H9 (cell line): ENCODE measurements at regions not wholly inside any gene's neighbourhood (a gene's known extent, or its start where the extent isn't known, plus 50 kb on each side); places are given as distances from the start of the nearest gene placed in this dataset.

Source experiments
- DNase-seq: peaks from one replicate; pipeline ENCODE4 v3.0.0-alpha.2; 2017
- H2AFZ ChIP-seq: one replicate; pipeline ENCODE4 v1.6.1; 2013; ENCODE audit warnings: mild to moderate bottlenecking, low read length, control low read depth, moderate library complexity
- H2AK5ac ChIP-seq: 2 replicates; pipeline ENCODE4 v1.6.1; 2013; ENCODE audit warnings: low read length, control low read depth, mixed read lengths; ENCODE audit not compliant: insufficient read length
- H2BK120ac ChIP-seq: one replicate; pipeline ENCODE4 v1.6.1; 2013; ENCODE audit warnings: low read depth, mild to moderate bottlenecking, low read length, control low read depth, inconsistent platforms; ENCODE audit not compliant: poor library complexity, severe bottlenecking
- H2BK12ac ChIP-seq: 2 replicates; pipeline ENCODE4 v1.6.1; 2013; ENCODE audit warnings: low read length, control low read depth, mixed read lengths, low read depth; ENCODE audit not compliant: insufficient read length
- H2BK15ac ChIP-seq: 2 replicates; pipeline ENCODE4 v1.6.1; 2013; ENCODE audit warnings: low read depth, low read length, control low read depth
- H2BK20ac ChIP-seq: one replicate; pipeline ENCODE4 v1.6.1; 2013; ENCODE audit warnings: low read depth, mild to moderate bottlenecking, low read length, control low read depth, inconsistent platforms; ENCODE audit not compliant: poor library complexity, severe bottlenecking
- H2BK5ac ChIP-seq: 2 replicates; pipeline ENCODE4 v1.6.1; 2013; ENCODE audit warnings: low read length, control low read depth, mixed read lengths; ENCODE audit not compliant: insufficient read length
- H3K14ac ChIP-seq: 2 replicates; pipeline ENCODE4 v1.6.1; 2013; ENCODE audit warnings: low read length, control low read depth; ENCODE audit not compliant: insufficient read depth
- H3K18ac ChIP-seq: 2 replicates; pipeline ENCODE4 v1.6.1; 2013; ENCODE audit warnings: low read depth, mild to moderate bottlenecking, mixed read lengths, low read length, control low read depth; ENCODE audit not compliant: insufficient read length
- H3K23ac ChIP-seq: 2 replicates; pipeline ENCODE4 v1.6.1; 2013; ENCODE audit warnings: low read length, control low read depth, mixed read lengths, low read depth; ENCODE audit not compliant: insufficient read length
- H3K23me2 ChIP-seq: 2 replicates; pipeline ENCODE4 v1.6.1; 2013; ENCODE audit warnings: low read depth, mild to moderate bottlenecking, mixed read lengths, low read length, control low read depth; ENCODE audit not compliant: insufficient read length, poor library complexity, severe bottlenecking
- H3K27ac ChIP-seq: 2 replicates; pipeline ENCODE4 v1.5.1; 2013; ENCODE audit warnings: low read length, control low read depth, mixed read lengths, low read depth; ENCODE audit not compliant: insufficient read length
- H3K27me3 ChIP-seq: 2 replicates; pipeline ENCODE4 v1.6.1; 2013; ENCODE audit warnings: low read length, control low read depth, inconsistent platforms; ENCODE audit not compliant: insufficient read depth
- H3K4ac ChIP-seq: 2 replicates; pipeline ENCODE4 v1.6.1; 2013; ENCODE audit warnings: low read depth, mild to moderate bottlenecking, control low read depth, inconsistent platforms, low read length, moderate library complexity
- H3K4me1 ChIP-seq: 2 replicates; pipeline ENCODE4 v1.6.1; 2013; ENCODE audit warnings: low read length, control low read depth, inconsistent platforms; ENCODE audit not compliant: insufficient read depth
- H3K4me2 ChIP-seq: 2 replicates; pipeline ENCODE4 v1.6.1; 2013; ENCODE audit warnings: low read length, control low read depth, mixed read lengths; ENCODE audit not compliant: insufficient read length, insufficient read depth
- H3K56ac ChIP-seq: 2 replicates; pipeline ENCODE4 v1.6.1; 2013; ENCODE audit warnings: low read depth, mild to moderate bottlenecking, mixed read lengths, low read length, control low read depth; ENCODE audit not compliant: insufficient read length
- H3K79me1 ChIP-seq: 2 replicates; pipeline ENCODE4 v1.6.1; 2013; ENCODE audit warnings: low read depth, mild to moderate bottlenecking, moderate library complexity, low read length, control low read depth, inconsistent platforms; ENCODE audit not compliant: insufficient read depth, poor library complexity, severe bottlenecking
- H3K79me2 ChIP-seq: 2 replicates; pipeline ENCODE4 v1.6.1; 2013; ENCODE audit warnings: low read length, control low read depth, inconsistent platforms; ENCODE audit not compliant: insufficient read depth
- H3K9ac ChIP-seq: 2 replicates; pipeline ENCODE4 v1.6.1; 2013; ENCODE audit warnings: low read length, control low read depth, mixed read lengths; ENCODE audit not compliant: insufficient read length; ENCODE audit errors: extremely low read depth
- H3K9me3 ChIP-seq: one replicate; pipeline ENCODE4 v1.6.1; 2013; ENCODE audit warnings: low read depth, low read length, inconsistent platforms; ENCODE audit not compliant: control insufficient read depth
- H3T11ph ChIP-seq: one replicate; pipeline ENCODE4 v1.6.1; 2013; ENCODE audit warnings: mild to moderate bottlenecking, low read length, control low read depth, inconsistent platforms
- H4K20me1 ChIP-seq: one replicate; pipeline ENCODE4 v1.6.1; 2013; ENCODE audit not compliant: control insufficient read depth, insufficient read length, insufficient read depth
- H4K5ac ChIP-seq: 2 replicates; pipeline ENCODE4 v1.6.1; 2013; ENCODE audit warnings: low read depth, mild to moderate bottlenecking, mixed read lengths, low read length, control low read depth; ENCODE audit not compliant: insufficient read length
- H4K8ac ChIP-seq: replicated peaks from 2 replicates; pipeline ENCODE4 v1.6.1; 2013; ENCODE audit warnings: low read length, control low read depth, mixed read lengths, low read depth; ENCODE audit not compliant: insufficient read length
- H4K91ac ChIP-seq: 2 replicates; pipeline ENCODE4 v1.6.1; 2013; ENCODE audit warnings: low read depth, mild to moderate bottlenecking, moderate library complexity, mixed read lengths, low read length, control low read depth; ENCODE audit not compliant: insufficient read length
- H3K27ac Mint-ChIP-seq, 3 experiments: 2 replicates in 2 of 3; 3 replicates in 1 of 3; pipeline ENCODE4 v1.8.0; 2020 to 2021; ENCODE audit warnings: mixed read lengths in 3 of 3, mild to moderate bottlenecking in 1 of 3, moderate library complexity in 1 of 3
- H3K27me3 Mint-ChIP-seq: 2 replicates; pipeline ENCODE4 v1.8.0; 2021; ENCODE audit warnings: low read depth, mild to moderate bottlenecking, moderate library complexity, mixed read lengths
- H3K36me3 Mint-ChIP-seq, 3 experiments: 2 replicates in 2 of 3; 3 replicates in 1 of 3; pipeline ENCODE4 v1.8.0; 2020 to 2021; ENCODE audit warnings: low read depth in 3 of 3, mixed read lengths in 3 of 3; ENCODE audit not compliant: insufficient read depth in 1 of 3
- H3K4me1 Mint-ChIP-seq, 2 experiments: 2 replicates each; pipeline ENCODE4 v1.8.0; 2020; ENCODE audit warnings: mixed read lengths in 2 of 2
- H3K4me3 Mint-ChIP-seq, 2 experiments: 2 replicates in 1 of 2; 3 replicates in 1 of 2; pipeline ENCODE4 v1.8.0; 2020 to 2021; ENCODE audit warnings: mild to moderate bottlenecking in 2 of 2, mixed read lengths in 2 of 2, moderate library complexity in 1 of 2
- H3K9me3 Mint-ChIP-seq, 2 experiments: 2 replicates in 1 of 2; 3 replicates in 1 of 2; pipeline ENCODE4 v1.8.0; 2020; ENCODE audit warnings: mild to moderate bottlenecking in 2 of 2, mixed read lengths in 2 of 2, moderate library complexity in 1 of 2
- CTCF ChIP-seq: fragments of 200-600 bp; sonication (generic); conservative IDR thresholded peaks from 3 replicates; pipeline ENCODE4 v1.8.0; 2021; ENCODE audit warnings: antibody characterized with exemption, mild to moderate bottlenecking
- WGBS: extraction: QIAGEN DNeasy Blood & Tissue Kit; methylation state at CpG from one replicate; pipeline ENCODE4 v1.1.7; 2013; ENCODE audit warnings: missing lambda C conversion rate, low lambda C conversion rate, mixed read lengths; ENCODE audit not compliant: insufficient read length; ENCODE audit errors: extremely low coverage; 5-methylcytosine and 5-hydroxymethylcytosine counted together

DNA sequence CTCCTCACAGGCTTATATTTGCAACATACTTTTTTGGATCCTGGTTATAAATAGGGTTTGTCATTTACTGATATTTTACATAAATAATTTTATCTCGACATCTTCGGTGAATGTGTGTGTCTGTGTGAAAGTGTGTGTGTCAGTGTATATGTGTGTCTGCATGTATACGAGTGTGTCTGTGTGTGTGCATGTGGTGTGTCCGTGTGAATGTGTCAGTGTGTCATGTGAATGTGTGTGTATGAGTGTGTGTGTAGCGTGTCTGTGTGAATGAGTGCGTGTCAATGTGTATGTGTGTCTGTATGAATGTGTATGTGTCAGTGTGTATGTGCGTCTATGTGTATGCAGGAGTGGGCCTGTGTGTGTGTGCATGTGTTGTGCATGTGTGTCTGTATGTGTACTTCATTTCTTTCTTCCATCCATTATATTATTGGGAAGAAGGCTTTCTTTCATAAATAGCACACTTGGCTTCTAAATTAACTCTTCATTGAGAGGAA, 161.6 kb downstream of the ST6GAL2 start:
- Mint-ChIP-seq H3K4me1 (peaks cover 12 to 15% of the 10 kb centered on the region in 2 experiments), H3K4me3 (no peak overlapping the region), H3K27ac (no peak overlapping the region), H3K27me3 (peaks cover 5% of the 10 kb centered on the region; the same call in 1 of the 2 replicates), H3K9me3 (no peaks in the 10 kb centered on the region; a peak in 2 of 5 replicates), H3K36me3 (peaks cover 0 to 8% (median 0%) of the 10 kb centered on the region in 3 experiments; a peak in 1 of 7 replicates)
- H3K9ac ChIP-seq, result no peak overlapping the region
- H3K27me3 ChIP-seq, result no peaks in the 10 kb centered on the region
- no CpG with 5 or more reads among the region's 7 CpGs for WGBS
- H3K23ac ChIP-seq, result no peak overlapping the region
- no peaks in the 10 kb centered on the region for H3K23me2 ChIP-seq
- no peak overlapping the region for H2BK120ac ChIP-seq
- no peak overlapping the region for H2BK12ac ChIP-seq
- H3K9me3 ChIP-seq, result no peaks in the 10 kb centered on the region
- no peak overlapping the region for H3K18ac ChIP-seq
- no peak overlapping the region for H3K4ac ChIP-seq
- H2AFZ ChIP-seq, result no peak overlapping the region
- H2BK5ac ChIP-seq, result no peak overlapping the region
- H3K4me1 ChIP-seq, result peaks cover 3% of the 10 kb centered on the region; the same call in 1 of the 2 replicates
- no peak overlapping the region for H2AK5ac ChIP-seq
- H3K4me2 ChIP-seq, result no peak overlapping the region
- no peaks in the 10 kb centered on the region for H4K20me1 ChIP-seq
- H2BK15ac ChIP-seq, result no peak overlapping the region
- no peak overlapping the region for H4K5ac ChIP-seq
- H4K8ac ChIP-seq, result no peak overlapping the region
- DNase-seq, result no peak
- H3T11ph ChIP-seq, result no peak overlapping the region
- H3K27ac ChIP-seq, result no peak overlapping the region
- no peaks in the 10 kb centered on the region for H3K79me2 ChIP-seq
- TF ChIP-seq CTCF, result no peak
- H3K79me1 ChIP-seq, result no peaks in the 10 kb centered on the region
- H3K14ac ChIP-seq, result no peak overlapping the region
- H2BK20ac ChIP-seq, result no peak overlapping the region
- no peak overlapping the region for H4K91ac ChIP-seq
- H3K56ac ChIP-seq, result no peak overlapping the region
